SIG-M5 treated with dmso at 0.1 percent for 504 hours (cell line): ENCODE measurements at regions not wholly inside any gene's neighbourhood (a gene's known extent, or its start where the extent isn't known, plus 50 kb on each side); places are given as distances from the start of the nearest gene placed in this dataset.
"Not testable (repeated sequence)": the region's sequence is repeated elsewhere in the genome, so short reads cannot be mapped to it uniquely, and the experiment has no call there.

Experiments
- DNase-seq: peaks from one replicate; lab custom pipeline; 2025; ENCODE audit not compliant: unreplicated experiment; lab: John Stamatoyannopoulos, UW

GRCh38 chr19:28314756-28315155 lies 898.2 kb downstream of the UQCRFS1 start:
- no peak for DNase-seq

GRCh38 chr19:28314287-28314686 lies 898.7 kb downstream of the UQCRFS1 start:
- no peak for DNase-seq

- no peak for DNase-seq
These were observed 899.3 kb downstream of the UQCRFS1 start for GRCh38 chr19:28313633-28314032.

- no peak for DNase-seq
These were observed 900.7 kb downstream of the UQCRFS1 start for GRCh38 chr19:28312269-28312668.

- not testable (repeated sequence) for DNase-seq
These were observed 902.1 kb downstream of the UQCRFS1 start for GRCh38 chr19:28310829-28311228.

- DNase-seq: no peak
These were observed 903.9 kb downstream of the UQCRFS1 start for GRCh38 chr19:28309070-28309469.

- DNase-seq: no peak
These were observed 905.0 kb downstream of the UQCRFS1 start for GRCh38 chr19:28307963-28308362.

GRCh38 chr19:28307487-28307886 lies 905.5 kb downstream of the UQCRFS1 start:
- DNase-seq: no peak

GRCh38 chr19:28305513-28305912 lies 907.4 kb downstream of the UQCRFS1 start:
- no peak for DNase-seq

GRCh38 chr19:28303502-28303901 lies 909.4 kb downstream of the UQCRFS1 start:
- no peak for DNase-seq

- DNase-seq: no peak
These were observed 911.0 kb downstream of the UQCRFS1 start for GRCh38 chr19:28301961-28302360.

- DNase-seq: no peak
These were observed 911.5 kb downstream of the UQCRFS1 start for GRCh38 chr19:28301463-28301862.

- no peak for DNase-seq
These were observed 913.3 kb downstream of the UQCRFS1 start for GRCh38 chr19:28299649-28300048.

GRCh38 chr19:28297586-28298157 lies 915.3 kb downstream of the UQCRFS1 start:
- DNase-seq: no peak

GRCh38 chr19:28297036-28297435 lies 915.9 kb downstream of the UQCRFS1 start:
- DNase-seq: no peak

GRCh38 chr19:28296506-28296905 lies 916.4 kb downstream of the UQCRFS1 start:
- no peak for DNase-seq

- not testable (repeated sequence) for DNase-seq
These were observed 918.0 kb downstream of the UQCRFS1 start for GRCh38 chr19:28294975-28295374.

- no peak for DNase-seq
These were observed 918.6 kb downstream of the UQCRFS1 start for GRCh38 chr19:28294395-28294794.

- no peak for DNase-seq
These were observed 919.3 kb downstream of the UQCRFS1 start for GRCh38 chr19:28293685-28294084.

GRCh38 chr19:28292822-28293500 lies 920.0 kb downstream of the UQCRFS1 start:
- no peak for DNase-seq

- no peak for DNase-seq
These were observed 921.1 kb downstream of the UQCRFS1 start for GRCh38 chr19:28291874-28292273.

GRCh38 chr19:28290963-28291657 lies 921.8 kb downstream of the UQCRFS1 start:
- DNase-seq: no peak
